Right lobe of liver (tissue), 4 donors: ENCODE measurements at regions not wholly inside any gene's neighbourhood (a gene's known extent, or its start where the extent isn't known, plus 50 kb on each side); places are given as distances from the start of the nearest gene placed in this dataset.

Experiments used
- CTCF ChIP-seq, 4 donors: fragments of 200-600 bp in 3 of 4; fragments of 450-650 bp in 1 of 4; IDR thresholded peaks; one replicate each; pipeline versions ENCODE4 v1.5.1 to v1.8.0; 2016 to 2022; ENCODE audit warnings: antibody characterized with exemption in 4 of 4, mild to moderate bottlenecking in 2 of 4
- POLR2A ChIP-seq: fragments of 450-650 bp; IDR thresholded peaks from one replicate; pipeline ENCODE4 v1.6.1; 2017; ENCODE audit warnings: antibody characterized with exemption, mild to moderate bottlenecking
- donor health status: DM: no; HTN: no; CAD: no.
- donor health status: DM: no; HTN: no; CAD: no.
- donor health status: DM: no; HTN: yes; CAD: no.

- no peak for TF ChIP-seq CTCF (IDR thresholded peaks at IDR 0.05)
- no peak for TF ChIP-seq POLR2A
These were observed 88.4 kb downstream of the IRS2 start for GRCh38 chr13:109697936-109698335.
